HG03159 (cell line): ENCODE measurements at regions not wholly inside any gene's neighbourhood (a gene's known extent, or its start where the extent isn't known, plus 50 kb on each side); places are given as distances from the start of the nearest gene placed in this dataset.
"Not testable (repeated sequence)": the region's sequence is repeated elsewhere in the genome, so short reads cannot be mapped to it uniquely, and the experiment has no call there.

ENCODE experiments used
- ATAC-seq: cut with Tn5 transposase; IDR thresholded peaks from one replicate; pipeline ENCODE4 v1.9.1; 2021; ENCODE audit warnings: mild to moderate bottlenecking, moderate library complexity; ENCODE audit not compliant: unreplicated experiment

- ATAC-seq, result no peak
Measured at GRCh38 chr17:63286254-63286653, 159.9 kb downstream of the CYB561 start.

- not testable (repeated sequence) for ATAC-seq
Measured at GRCh38 chr17:63287006-63287405, 159.1 kb downstream of the CYB561 start.

- no peak for ATAC-seq
Measured at GRCh38 chr17:63289931-63290330, 156.2 kb downstream of the CYB561 start.

DNA sequence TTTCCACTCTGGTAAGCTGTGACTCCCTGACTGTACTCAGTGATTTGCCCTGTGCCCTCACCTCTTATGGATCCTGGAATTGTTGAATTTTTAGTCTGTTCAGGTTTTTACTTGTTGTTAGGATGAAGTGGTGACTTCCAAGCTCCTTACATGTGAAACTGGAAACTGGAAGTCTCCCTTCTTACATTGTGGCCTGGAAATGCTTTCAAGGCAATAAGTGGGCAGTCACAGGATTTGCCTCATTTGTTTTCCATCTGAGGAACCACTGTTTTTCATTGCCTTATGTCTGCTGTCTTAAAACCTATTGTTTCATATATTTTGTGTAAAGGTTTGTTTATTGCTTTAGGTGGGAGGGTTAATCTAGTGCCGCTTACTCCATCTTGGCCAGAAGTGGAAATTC, 155.8 kb downstream of the CYB561 start:
- ATAC-seq, result no peak

DNA sequence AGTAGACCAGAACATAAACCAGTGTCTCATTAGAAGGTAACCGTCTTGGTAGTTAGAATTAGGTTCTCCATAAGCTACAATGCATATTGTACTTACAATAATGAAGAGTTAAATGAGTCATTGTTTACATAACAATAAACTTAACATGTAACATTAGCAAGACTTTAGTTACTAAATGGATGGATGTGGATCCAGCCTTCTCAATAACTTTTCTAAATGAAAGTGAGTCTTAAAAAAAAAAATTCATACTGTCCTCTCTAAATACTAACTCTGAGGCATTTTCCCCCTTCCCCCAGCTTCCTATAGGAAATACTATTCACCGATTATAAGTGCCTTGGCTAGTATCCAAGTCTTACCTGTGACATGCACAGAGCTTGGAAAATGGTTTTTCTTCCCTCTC, 155.3 kb downstream of the CYB561 start:
- ATAC-seq, result no peak

DNA sequence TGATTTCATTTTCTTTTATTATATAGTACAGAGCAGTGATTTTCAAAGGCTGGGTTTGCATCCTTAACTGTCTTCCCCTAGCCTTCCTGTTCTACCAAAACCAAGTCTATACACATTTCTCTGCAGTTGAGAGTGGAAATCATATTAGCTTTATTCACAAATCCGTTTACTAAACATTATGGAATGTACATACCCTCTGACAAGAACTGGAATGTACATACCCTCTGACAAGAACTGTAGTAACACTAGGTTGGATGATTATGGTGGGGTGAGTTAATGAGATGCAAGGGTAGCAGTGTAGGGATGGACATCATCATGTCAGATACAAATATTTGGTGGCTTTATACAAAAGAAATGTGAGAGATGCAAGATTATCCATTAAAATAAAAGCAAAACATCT, 154.8 kb downstream of the CYB561 start:
- no peak for ATAC-seq

DNA sequence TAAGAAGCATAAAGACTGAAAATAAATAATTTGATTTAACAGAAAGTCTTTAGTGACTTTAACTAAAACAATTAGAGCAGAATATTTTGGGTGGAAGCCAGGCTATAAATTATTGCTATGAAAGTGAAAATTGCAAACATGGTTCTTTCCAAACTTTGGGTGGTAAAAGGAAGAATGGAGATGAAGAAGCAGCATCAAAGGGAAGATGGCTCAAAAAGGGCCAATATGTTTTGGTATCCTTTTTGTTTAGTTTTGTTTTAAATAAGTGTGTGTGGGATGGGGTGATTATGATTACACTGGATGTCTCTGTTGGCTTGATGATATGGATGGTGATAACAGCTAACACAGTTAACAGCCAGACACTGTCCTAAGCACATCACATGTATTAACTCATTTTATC, 153.7 kb downstream of the CYB561 start:
- no peak for ATAC-seq

GRCh38 chr17:63293323-63294075, 152.6 kb downstream of the CYB561 start:
- ATAC-seq, result no peak

GRCh38 chr17:63294776-63295175, 151.3 kb downstream of the CYB561 start:
- no peak for ATAC-seq

- no peak for ATAC-seq
Measured at GRCh38 chr17:63295288-63295687, 150.8 kb downstream of the CYB561 start.

DNA sequence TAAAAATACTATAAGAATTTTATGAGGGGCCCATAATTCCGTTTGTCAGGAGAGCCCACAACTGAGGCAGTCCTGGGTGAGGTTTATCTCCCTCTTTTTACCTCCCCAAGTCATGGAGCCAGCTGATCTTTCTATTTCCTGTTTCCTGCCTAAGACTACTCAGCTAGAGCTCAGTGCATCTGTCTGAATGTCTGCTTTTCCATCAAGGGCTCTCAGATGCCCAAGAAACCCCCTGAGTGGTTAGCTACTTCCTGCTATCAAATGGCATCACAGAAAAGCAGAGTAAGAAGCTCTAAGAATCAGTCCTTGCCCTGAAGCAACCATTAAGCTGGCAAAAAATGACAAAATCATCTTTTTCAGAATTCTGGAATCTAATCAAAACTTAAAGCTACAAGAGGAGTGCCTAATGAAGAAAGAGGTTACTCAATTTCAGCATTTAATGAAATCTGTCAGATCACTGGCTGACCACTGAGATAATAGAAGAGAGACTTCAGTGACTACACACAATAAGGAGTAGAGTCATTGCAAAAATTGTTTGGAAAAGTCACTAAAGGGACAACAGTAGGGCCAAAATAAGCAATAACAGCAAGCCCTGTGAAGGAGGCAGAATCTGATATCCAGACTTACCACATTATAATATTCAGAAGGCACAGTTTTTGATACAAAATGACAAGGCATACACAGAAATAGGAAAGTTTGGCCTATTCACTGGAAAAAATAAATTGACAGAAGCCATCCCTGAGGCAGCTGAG, 150.1 kb downstream of the CYB561 start:
- ATAC-seq, result no peak

GRCh38 chr17:63298916-63299315, 147.2 kb downstream of the CYB561 start:
- not testable (repeated sequence) for ATAC-seq

GRCh38 chr17:63304704-63305261, 141.3 kb downstream of the CYB561 start:
- ATAC-seq, result no peak

- ATAC-seq, result no peak
Measured at GRCh38 chr17:63305857-63306256, 140.2 kb downstream of the CYB561 start.

DNA sequence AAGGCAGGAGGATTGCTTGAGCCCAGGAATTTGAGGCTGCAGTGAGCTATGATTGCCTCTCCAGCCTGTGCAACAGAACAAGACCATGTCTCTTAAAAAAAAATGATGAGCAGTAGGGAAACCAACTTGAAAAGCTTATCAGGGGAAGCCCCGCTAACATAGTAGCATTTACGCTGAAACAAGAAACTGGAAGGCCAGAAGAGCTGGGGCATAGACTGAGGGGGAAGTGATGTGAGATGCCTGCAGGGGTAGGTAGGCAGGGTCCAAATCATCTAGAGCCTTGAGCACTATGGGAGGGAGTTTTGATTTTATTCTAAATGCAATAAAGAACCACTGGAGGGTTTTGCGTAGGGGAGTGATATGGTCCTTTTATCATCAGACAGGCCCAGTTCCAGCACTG, 139.3 kb downstream of the CYB561 start:
- no peak for ATAC-seq

- no peak for ATAC-seq
Measured at GRCh38 chr17:63308272-63308671, 137.8 kb downstream of the CYB561 start.

DNA sequence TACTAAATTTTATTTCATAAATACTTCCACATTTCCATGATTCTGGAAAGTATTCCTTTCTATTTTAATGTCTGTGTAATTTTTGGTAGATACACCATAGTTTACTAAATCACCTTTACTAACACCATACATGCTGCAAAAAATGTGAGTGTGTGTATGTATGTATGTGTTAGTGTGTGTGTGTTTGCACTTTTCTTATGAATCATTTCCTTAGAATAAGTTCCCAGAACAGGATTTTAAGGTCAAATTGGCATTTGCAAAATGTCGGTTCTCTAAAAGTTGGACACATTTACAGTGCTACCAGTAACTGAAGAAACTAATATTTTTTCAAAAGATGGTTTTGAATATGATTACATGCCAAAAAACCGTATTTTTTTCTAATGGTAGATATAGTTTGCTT, 137.1 kb downstream of the CYB561 start:
- no peak for ATAC-seq

- no peak for ATAC-seq
Measured at GRCh38 chr17:63311416-63311937, 134.6 kb downstream of the CYB561 start.

DNA sequence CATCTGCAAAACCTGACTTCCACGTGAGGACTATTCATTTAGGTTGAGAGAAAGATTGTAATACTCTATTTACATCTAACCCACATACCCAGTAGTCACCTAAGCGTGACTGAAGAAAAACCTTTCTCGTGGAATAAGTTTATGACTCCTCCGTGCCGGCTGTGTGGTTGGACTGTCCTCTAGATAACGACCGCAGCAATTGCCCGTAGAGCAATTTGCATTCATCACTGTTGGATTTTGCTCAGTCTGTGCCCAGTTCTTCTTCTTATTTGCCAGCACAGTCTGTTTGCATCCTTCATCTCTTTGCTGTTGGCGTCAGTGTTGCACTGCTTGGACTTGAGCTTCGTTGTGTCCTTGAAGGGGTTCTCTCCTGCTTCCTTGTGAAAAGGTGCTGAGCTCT, 131.3 kb downstream of the CYB561 start:
- ATAC-seq, result no peak

GRCh38 chr17:63316100-63316499, 130.0 kb downstream of the CYB561 start:
- ATAC-seq, result no peak

- ATAC-seq, result no peak
Measured at GRCh38 chr17:63317166-63317840, 128.8 kb downstream of the CYB561 start.
